Stimulated activated naive CD4-positive, alpha-beta T cell (primary cell): ENCODE measurements at regions not wholly inside any gene's neighbourhood (a gene's known extent, or its start where the extent isn't known, plus 50 kb on each side); places are given as distances from the start of the nearest gene placed in this dataset.
"Not testable (repeated sequence)": the region's sequence is repeated elsewhere in the genome, so short reads cannot be mapped to it uniquely, and the experiment has no call there.

ENCODE experiments used
- DNase-seq, 6 experiments: peaks; one replicate each; lab custom pipeline; 2025; lab: John Stamatoyannopoulos, UW

DNA sequence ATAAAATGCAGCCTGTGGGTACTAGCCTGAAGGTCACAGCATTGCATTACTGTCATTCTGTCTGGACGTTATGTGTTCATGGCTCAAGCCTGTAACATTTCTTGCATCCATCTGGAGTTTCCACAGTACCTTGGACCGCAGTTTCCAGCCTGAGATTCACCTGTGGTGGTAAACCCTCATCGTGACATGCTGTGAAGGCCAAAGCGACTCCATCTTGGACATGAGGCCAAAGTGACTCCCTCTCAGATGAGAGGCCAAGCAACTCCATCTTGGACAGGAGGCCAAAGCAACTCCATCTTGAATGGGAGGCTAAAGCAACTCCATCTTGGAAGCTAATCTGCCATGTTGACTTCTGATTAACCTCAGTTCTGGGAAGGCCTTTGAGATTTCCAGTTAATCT is 257.7 kb upstream of the MYT1L start:
- no peak for DNase-seq

DNA sequence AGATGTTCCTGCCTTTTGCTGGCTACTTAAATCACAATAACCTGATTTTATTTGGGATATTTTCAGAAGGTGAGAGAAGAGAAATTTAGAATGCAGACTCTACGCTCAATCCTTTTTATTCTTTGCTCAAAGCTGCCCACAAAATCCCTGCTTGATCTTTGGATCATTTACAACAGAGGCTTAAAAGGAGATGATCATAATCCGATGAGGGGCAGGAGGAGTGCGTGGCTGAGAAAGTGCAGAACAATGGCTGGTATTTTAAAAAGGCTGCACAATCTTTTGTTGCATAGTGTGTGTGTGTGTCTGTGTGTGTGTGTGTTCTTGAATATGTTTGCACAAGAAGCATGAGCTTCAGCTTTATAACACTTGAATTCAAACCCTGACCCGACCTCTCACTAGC is 256.3 kb upstream of the MYT1L start:
- DNase-seq, result no peak

DNA sequence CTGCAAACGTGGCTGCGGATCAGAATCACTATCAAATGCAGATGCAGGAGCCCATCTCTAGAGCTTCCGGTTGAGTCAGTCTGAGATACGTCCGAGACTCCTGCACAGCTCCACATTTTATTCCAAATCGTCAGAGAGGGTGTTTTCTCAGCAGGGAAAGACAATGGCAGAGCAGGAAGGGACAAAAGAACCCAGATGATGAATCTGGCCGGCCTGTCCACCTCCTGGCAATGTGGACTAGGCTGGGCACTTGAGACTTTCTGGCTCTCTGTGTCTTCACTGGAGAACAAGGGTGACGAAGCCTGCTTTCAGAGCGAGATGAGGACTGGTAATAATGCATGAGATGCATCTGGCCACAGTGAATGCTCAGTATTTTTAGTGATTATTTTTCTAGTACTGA is 255.9 kb upstream of the MYT1L start:
- DNase-seq, result no peak

DNA sequence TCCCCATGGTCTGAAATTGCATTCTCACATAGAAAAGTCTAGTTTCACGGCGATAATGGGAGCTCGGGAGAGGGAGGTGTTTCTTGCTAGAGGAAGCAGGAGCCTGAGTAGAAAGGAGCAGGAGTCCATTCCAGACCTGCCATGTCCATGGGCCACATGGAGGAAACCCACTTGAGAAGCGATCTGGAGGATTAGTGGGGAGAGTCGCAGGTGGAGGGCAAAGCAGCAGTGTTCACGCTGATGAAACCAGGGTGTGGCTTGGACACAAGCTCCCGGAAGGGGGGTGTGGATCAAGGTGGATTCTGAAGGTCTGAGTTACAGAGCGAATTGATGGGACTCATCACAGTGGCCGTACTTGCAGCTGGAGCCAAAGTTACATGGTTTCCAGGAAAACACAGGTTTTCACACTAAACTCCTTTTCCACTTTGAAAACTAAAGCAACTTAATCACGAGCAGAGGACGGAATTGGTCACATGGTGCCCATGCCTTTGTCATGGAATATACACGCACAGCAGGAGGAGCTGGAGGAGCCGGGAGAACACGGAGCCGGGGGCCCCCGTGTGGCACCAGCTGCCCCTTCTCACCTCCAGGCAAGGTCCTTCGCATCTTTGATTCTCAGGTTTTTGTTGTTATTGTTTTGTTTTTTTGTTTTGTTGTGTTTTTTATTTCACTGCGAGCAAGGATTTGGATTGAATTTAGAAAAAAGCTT is 255.1 kb upstream of the MYT1L start:
- DNase-seq, result no peak

DNA sequence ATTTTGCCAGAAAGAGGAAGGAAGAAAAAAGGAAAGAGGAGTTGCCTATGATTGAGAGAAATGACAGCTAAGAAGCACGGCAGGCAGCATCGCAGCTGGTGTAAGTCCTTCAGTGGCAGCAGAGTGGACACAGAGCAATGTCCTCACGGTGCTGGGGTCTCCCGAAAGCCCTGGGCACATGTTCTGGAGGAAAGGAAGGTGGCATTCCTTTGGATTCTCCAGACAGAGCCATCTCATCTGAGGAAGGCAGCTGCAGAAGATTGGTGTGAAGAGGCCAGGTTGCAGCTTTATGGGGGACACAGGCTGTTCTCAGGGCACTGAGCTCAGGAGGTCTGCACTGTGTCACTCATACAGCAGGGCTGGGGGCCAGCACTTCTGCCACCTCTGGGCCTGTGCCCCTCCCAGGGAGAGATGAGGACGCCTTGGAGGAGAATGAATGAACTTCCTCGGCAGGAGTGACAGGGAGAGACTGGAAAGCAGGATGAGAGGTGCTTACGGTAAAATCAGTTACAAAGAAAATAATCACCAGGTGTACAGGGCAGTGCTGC is 252.0 kb upstream of the MYT1L start:
- DNase-seq, result no peak

DNA sequence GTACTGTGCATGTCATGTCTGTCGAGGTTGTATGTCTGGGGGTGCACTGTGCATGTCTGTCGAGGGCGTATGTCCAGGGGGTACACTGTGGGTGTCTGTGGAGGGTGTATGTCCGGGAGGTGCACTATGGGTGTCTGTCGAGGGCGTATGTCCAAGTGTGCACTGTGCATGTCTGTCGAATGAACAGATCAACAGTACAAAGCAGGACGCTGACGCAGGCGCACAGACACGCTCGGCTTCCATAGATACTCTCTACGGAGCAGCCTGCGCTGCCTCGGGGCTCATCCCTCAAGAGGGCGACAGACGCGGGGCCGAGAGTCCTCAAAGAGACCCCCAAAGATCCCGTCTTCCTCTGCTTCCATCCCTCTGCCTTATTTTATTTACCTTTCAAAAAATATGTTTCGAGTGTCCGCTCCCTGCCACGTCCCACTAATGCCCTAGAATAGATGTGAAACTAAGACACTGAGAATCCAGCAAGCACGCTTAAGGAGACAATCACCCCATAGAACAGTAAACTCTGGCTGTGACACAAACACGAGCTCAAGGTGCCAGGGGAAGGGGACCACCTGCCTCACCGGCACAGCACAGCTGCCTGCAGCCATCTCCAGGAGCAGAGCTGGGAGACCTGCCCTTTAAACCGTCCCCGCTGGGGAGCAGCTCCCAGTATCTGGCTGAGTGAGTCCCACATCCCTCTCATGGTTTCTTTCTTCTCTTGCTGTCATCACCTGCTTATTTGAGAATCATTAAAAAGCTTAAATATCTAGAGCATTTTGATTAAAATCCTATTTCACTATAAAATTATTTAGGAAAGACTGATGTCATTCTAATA is 250.5 kb upstream of the MYT1L start:
- no peak for DNase-seq

DNA sequence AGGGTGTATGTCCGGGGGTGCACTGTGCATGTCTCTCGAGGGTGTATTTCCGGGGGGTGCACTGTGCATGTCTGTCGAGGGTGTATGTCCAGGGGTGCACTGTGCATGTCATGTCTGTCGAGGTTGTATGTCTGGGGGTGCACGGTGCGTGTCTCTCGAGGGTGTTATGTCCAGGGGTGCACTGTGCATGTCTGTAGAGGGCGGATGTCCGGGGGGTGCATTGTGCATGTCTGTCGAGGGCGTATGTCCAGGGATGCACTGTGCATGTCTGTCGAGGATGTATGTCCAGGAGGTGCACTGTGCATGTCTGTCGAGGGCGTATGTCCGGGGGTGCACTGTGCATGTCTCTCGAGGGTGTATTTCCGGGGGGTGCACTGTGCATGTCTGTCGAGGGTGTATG is 249.8 kb upstream of the MYT1L start:
- DNase-seq, result not testable (repeated sequence)

DNA sequence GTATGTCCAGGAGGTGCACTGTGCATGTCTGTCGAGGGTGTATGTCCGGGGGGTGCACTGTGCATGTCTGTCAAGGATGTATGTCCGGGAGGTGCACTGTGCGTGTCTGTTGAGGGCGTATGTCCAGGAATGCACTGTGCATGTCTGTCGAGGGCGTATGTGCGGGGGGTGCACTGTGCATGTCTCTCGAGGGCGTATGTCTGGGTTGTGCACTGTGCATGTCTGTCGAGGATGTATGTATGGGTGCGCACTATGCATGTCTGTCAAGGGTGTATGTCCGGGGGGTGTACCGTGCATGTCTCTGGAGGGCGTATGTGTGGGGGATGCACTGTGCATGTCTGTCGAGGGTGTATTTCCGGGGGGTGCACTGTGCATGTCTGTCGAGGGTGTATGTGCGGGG is 249.3 kb upstream of the MYT1L start:
- no peak for DNase-seq

DNA sequence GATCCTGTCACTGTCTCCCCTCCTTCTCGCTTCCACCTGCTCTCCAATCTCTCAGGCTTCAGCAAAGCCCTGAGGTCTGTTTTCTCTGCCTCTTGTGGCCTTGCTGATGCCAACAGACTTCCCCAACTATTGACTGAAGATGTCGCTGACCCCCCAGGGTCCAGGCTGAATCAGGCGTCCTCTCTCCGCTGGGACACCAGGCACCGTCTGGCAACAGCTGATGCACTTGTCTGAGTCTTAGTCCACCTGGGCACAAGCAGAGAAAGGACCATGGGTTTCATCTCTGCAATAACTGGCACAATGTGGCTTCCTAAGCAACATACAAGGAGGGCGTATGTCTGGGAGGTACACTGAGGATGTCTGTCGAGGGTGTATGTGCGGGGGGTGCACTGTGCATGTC is 248.7 kb upstream of the MYT1L start:
- no peak for DNase-seq

DNA sequence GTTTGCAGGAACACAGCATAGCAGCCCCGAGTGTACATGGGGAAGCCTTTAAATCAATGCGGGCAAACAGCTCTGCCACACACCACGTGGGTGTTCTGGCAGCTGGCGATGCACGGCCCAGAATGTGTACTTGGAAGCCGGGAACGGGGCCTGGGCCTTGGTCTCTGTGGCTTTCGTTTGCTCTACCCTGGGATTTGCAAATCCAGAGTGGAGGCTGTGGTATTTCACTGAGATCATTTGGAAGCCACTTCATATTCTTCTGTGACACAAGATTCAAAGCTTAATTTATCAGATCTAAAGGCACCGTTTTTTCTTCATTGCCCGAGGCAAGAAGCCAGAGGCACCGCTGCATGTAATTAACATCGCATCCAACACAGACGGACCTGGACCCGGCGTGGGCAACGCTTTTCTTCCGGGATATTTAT is 246.3 kb upstream of the MYT1L start:
- DNase-seq, result no peak

DNA sequence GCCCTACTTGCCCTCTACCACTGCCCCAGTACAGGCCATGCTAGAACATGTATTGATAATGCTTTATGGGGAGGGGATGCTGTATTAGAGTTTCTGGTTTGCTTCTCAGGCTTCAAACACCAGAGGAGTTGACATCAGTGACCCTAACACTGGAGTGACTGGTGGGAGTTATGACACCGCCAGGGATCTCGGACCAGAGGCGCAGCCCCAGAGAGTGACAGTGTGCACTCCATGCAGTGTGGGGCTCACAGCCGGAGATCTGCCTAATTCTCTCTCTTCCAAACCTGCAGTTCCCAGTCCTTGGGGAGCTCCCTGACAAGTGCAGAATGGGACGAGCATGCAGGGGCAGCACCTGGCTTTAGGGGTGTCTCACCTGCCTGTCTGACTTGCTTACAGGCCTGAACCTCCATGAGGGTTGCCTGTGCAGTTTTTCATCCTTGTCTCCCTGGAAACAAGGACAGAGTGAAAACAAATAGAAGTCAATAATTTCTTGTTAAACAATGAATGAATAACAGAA is 244.9 kb upstream of the MYT1L start:
- no peak for DNase-seq

DNA sequence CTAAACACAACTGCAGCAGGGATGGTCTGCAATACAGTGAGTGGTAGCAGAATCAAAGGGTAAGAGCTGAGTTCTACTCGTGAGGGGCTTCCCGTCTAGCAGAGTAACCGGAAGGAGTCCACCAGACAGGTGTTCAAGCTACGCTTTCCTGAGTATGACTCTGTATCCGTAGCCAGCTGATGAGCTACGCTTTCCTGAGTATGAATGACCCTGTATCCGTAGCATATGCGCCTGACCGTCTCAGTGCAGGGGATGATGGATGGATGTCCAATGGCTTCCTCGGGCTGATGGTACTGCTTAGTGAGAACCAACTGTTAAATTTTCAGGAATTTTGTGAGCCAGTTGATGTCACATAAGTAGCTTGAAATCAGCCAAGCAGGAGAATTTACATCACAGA is 244.1 kb upstream of the MYT1L start:
- DNase-seq, result no peak

DNA sequence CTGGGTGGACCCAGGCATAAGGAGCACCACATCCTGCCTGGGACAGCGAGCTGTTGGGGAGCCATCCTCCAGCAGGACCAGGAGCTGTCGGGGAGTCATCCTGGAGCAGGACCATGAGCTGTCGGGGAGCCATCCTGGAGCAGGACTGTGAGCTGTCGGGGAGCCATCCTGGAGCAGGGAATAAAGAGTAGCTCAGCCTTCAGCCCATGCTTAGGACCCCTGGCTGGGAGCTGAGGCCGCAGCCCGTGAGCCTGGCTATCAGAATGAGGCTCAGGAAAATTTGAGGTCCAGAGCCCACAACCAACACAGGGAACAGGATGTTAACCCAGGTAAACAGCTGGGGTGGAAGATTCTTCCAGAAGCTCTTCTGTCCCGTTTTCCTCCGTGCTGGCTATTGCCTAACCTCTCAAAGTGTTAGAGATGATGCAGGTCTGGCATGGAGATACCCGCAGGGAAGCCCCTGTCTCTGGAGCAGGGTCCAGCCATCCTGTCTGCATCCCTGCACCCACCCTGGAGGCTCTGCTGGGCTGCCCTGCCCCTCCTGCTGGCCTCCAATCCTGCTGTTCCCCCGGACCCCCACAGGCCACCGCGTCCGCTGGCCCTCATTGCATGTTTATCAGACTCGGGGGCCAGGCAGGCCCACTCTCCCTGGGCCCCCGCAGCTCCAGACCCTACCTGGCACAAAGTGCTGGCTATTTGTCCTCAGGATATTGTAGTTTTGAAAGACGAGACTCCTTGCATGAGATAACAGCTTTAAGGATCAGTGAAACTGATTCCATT is 243.5 kb upstream of the MYT1L start:
- DNase-seq, result no peak

DNA sequence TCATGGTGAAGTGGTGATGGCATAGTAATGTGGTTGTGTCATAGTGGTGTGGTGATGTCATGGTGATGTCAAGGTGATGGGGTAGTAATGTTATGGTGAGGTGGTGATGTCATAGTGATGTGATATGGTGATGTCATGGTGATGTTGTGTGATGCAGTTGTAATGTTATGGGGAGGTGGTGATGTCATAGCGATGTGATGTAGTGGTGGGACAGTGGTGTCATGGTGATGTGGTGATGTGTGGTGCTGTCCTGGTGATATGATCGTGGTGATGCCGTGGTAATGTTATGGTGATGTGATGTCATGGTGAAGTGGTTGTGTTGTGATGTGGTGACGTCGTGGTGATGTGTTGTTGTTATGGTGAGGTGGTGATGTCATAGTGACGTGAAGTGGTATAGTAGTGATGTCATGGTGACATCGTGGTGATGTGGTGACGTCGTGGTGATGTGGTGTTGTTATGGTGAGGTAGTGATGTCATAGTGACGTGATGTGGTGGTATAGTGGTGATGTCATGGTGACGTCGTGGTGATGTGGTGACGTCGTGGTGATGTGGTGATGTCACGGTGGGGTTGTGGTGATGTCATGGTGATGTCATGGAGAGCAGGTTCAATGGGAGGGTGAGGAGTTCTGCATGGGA is 242.7 kb upstream of the MYT1L start:
- DNase-seq, result no peak

DNA sequence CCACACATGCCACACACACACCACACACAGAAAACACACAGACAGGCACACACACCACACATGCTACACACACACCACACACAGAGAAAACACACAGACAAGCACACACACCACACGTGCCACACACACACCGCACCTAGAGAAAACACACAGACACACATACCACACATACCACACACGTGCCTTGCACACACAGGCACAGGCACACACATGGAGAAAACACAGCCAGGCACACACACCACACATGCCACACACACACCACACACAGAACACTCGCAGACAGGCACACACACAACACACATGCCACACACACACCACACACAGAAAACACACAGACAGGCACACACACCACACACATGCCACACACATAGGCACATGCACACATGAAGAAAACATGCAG is 242.1 kb upstream of the MYT1L start:
- no peak for DNase-seq

DNA sequence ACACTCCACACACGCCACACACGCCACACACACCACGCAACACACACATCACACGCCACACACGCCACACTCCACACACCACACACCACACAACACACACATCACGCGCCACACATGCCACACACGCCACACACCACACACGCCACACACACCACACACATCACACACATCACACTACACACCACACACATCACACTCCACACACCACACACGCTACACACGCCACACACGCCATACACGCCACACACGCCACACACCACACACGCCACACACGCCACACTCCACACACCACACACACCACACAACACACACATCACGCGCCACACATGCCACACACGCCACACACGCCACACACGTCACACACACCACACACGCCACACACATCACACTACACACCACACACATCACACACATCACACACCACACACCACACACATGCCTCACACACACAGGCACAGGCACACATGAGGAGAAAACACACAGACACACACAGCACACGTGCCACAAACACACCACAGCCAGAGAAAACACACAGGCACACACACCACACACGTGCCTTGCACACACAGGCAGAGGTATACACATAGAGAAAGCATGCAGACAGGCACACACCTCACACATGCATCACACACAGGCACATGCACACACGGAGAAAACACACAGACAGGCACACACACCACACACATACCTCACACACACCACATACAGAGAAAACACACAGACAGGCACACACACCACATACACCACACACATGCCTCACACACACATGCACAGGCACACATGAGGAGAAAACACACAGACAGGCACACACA is 241.5 kb upstream of the MYT1L start:
- no peak for DNase-seq

DNA sequence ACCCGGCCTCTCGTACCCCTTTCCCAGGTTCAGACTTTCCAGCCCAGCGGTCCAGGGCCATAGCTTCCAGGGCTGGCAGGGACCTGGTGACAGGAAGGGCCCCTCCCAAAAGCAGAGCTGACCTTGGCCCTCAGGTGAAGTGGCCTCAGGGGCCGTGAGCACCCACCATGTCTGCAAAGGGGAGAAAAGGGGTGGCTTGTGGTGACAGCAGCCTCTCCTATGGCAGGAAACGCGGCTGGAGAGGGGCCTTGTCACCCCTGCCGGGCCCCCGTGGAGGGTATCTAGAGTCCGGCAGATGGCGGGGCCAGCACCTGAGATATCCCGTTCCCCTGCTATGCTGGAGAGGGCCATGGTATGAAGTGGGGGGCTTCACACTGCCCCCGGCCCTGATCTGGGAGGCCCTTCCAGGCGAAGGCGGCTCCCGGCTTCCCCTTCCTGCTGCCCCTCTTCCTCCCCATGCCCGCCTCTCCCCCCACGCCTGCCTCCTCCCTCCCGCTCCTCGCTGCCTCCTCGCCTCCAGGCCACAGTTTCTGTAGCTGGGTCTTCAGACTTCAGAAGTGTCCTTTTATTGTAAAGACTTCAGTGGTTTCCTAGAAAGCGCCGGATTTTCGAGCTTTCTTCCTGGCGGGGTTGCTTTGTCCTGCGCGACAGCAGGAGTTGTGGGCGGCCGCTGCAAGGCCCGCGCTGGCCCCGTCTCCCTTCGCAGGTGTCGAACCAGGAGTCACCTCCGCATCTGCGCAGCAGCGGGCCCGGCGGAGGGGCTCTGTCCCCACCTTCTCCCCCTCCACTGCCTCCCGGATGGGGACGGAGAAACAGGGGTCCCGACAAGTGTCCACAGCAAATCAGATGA is 240.5 kb upstream of the MYT1L start:
- DNase-seq, result no peak

DNA sequence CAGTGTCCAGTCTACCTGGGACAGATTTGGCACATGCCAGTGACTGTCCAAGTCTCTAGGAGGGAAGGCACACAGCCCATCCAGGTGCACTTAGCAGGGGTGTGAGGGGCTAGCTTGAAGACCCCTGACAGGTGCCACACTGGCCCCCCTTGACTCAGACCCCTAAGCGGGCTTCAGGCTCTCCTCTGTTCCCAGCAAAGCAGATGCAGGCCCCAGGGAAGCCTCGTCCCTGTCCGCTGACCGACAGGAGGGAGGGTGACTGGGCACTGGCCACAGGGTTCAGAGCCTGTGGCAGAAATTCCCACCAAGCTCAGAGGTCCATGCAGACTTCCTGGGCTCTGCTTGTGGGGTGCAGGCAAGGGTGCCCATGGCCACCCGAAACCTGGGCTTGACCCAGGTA is 239.8 kb upstream of the MYT1L start:
- DNase-seq, result no peak

DNA sequence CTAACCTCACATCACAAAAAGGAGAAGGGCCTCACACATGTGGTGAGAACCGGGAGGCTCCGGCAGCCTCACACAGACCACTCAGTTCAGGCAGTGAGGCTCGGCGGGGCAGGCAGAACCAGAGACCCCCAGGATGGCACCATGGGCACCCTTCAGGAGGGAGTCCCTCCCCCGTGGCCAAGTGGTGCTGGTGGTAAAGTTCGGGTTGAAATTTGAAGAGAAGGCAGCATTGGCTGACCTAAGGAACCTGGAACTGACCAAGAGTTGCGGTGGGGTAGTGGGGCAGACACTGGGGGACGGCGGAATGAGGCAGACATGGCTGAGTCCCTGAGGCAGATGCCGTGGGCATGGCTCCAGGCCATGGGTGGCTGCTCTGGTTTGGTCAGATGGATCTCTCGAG is 239.3 kb upstream of the MYT1L start:
- DNase-seq, result no peak

DNA sequence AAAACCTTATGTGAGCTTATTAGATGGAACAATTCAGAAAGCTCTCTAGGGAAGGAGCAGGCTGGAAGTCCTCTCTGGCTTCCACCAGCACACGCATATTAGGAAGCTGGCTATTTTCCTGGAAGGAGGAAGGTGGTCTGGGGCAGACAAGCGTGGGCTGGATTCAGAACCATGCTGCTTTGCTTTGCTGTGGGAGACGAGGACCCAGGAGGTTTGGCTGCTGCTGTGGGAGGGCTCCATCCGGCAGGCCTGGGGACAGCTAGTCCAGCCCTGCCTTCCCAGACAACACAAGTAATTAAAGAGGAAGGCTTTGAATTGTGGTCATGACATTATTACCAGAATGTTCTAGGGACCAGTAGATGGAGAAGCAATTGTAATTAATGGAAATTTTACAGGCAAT is 238.8 kb upstream of the MYT1L start:
- no peak for DNase-seq
